ENCODE measurements at regions not wholly inside any gene's neighbourhood (a gene's known extent, or its start where the extent isn't known, plus 50 kb on each side); places are given as distances from the start of the nearest gene placed in this dataset.
"Not testable (repeated sequence)": the region's sequence is repeated elsewhere in the genome, so short reads cannot be mapped to it uniquely, and the experiment has no call there.

GRCh38 chr22:22117864-22118544 lies 126.6 kb upstream of the VPREB1 start:
- DNase-seq: not testable (repeated sequence)

DNA sequence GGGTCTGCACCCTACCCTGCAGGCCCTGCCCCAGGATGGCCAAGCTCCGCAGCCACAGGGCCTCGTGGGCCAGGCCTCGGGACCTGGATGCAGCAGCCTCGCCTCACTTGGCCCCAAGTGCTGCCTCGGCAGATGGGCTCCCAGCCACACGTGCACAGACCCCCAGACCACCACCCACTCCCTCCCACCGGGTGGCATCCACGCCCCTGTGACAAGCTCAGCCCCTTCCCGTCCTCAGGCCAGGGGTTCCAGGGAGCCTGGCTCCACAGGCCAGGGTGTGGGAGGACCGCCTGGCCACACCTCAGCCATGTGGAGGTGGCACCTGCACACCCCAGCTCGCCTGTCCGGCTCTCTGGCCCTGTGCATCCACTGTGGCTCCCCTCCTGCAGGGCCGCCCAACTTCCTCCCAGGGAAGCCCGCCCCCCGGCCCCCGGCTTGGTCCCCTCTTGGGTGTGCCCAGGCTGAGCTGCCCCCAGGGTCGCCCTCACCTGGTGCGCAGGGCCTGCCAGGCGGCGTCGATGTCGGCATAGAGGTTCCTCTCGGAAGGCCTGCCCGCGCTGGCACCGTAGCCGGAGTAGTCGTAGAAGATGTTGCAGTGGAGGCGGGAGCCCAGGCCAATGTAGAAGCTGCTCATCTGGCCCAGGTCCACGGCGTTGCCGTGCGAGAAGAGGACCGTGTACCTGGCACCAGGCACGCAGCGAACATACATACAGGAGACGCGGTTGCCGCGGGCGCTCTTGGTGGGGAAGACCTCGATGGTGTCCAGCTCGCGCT lies 127.4 kb upstream of the VPREB1 start:
- not testable (repeated sequence) for DNase-seq

- DNase-seq: no peak
Observed at GRCh38 chr22:22113701-22114100, 130.9 kb upstream of the VPREB1 start.

DNA sequence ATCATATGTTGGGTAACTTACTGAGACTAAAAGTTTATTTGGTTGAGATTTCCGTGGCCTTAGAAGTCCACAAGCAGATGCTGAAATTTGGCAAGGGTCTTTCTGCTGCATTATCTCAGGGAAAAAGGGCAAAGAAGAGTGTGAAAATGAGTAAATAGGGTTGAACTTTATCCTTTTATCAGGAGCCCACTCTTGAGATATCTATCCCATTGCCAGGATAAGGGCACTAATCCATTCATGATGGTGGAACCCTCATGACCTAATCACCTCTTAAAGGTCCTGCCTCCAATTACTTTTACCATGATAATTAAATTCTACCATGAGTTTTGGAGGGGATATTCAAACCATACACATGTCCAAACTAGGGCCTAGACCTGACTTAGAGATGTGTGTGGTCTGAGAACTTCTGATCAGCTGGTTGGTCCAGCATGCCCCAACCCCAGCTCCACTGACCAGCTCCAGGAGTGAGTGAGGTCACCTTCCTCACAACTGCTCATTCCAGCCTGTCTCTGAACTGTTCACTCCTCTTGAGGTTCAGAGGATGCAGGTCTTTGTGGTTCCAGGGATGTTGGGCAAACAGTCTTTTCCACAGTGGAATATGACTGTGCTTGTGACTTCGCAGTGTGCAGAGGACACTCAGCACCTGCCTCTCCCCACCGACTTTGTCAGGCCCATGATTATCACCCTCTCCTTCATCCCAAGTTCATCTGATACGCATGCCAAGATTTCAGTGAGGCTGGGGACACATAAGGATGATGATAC lies 130.1 kb upstream of the TOP3B start:
- DNase-seq: no peak

DNA sequence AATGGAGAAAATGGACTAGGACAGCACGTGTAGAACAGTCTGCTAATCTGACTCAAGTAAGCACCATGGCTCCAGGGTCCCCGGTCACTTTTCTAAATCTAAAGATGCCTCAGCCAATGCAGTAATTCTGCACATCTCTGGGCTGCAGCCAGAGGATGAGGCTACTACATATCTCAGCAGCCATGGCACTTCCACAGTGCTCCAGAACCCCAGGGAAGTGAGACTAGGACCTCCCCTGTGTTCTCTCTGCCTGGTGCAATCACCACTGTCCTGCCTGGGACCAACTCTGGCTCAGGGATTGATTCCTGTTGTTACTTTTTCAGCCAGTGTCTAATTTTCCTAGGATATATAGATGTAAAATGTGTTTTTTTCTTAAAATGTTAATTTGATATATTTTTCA lies 129.4 kb upstream of the TOP3B start:
- DNase-seq: no peak

DNA sequence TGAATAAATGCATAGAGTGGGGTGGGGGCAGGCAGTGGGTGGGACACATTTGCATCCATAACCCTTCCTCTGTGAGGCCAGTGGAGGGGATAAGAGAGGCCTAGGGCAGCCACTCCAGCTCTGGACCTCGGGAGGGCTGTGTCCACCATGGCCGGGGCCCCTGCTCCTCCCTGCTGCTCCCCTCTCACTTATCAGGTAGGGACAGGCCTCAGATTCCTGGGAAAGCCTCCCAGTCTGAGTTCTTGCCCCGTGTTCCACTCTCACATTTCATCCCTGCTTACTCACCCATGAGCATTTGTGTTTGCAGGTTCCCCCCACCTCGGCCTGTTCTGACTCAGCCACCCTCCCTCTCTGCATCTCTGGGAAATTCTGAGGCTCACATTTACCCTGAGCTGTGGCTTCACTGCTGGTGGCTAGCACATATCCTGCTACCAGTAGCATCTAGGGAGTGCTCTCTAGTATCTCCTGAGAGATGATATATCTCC lies 128.7 kb upstream of the TOP3B start:
- DNase-seq: no peak

GRCh38 chr22:22110548-22111266 lies 128.1 kb upstream of the TOP3B start:
- no peak for DNase-seq

DNA sequence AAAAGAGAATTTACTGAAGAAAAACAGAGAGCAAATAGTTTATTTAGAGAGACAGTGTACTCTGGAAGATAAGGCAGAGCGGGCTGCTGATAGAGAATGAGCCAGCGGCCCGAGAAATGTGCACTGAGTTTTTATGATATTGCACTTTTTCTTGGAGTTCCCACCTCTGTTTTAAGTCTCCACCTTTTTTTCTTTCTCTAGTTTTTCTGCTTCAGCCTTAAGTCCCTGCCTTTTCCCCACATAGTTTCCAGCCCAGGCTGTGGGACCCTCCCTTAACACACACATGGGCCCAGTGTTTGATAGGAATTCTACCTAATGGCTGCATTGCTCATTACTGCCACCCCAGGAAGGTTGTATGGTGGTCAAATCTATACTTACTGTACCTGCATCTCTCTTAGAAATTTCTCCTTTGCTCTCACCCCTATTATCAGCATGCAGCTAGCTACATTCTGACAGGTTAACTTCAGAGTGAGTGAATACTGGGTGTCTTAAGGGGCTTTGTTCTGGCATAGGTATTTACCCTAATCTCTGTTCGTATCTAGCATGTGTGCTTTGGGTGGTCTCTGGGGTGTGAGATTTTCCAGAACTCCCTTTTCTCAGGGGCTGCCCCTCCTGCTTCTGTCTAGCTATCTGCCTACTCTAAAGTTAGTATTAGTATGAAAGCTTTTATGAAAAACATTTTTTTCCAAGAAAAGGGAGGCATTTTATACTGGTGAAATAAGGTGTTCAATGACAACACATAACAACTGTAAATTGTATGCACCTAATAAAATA lies 127.3 kb upstream of the TOP3B start:
- no peak for DNase-seq

DNA sequence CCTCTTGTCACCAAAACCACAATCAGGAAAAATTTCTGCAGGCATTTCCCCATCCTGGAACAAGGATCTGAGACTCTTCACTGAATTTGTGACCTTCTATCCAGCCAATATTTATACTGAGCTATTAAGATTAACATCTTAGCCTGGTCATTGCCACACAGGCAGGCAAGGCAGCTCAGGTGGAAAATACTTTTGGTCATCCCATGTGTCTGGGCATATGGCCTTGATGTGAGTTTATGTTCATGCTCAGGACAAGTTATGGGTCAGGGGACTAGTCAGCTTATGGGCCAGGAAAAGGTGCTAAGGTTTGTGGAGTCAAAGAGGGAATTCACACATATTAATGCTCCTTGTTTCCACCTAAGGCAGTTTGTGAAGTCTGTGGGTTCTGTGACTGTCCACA lies 124.3 kb upstream of the TOP3B start:
- no peak for DNase-seq

DNA sequence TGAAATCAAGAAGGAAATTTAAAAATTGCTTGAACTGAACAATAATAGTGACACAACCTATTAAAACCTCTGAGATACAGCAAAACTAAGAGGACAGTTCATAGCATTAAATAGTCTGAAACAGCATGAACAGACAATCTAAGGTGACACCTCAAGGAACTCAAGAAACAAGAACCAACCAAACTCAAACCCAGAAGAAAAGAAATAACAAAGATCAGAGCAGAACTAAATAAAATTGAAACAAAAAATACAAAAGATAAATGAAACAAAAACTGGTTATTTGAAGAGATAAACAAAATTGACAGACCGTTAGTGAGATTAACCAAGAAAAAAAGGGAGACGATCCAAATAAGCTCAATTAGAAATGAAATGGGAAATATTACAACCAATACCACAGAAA lies 122.8 kb upstream of the TOP3B start:
- DNase-seq: no peak

DNA sequence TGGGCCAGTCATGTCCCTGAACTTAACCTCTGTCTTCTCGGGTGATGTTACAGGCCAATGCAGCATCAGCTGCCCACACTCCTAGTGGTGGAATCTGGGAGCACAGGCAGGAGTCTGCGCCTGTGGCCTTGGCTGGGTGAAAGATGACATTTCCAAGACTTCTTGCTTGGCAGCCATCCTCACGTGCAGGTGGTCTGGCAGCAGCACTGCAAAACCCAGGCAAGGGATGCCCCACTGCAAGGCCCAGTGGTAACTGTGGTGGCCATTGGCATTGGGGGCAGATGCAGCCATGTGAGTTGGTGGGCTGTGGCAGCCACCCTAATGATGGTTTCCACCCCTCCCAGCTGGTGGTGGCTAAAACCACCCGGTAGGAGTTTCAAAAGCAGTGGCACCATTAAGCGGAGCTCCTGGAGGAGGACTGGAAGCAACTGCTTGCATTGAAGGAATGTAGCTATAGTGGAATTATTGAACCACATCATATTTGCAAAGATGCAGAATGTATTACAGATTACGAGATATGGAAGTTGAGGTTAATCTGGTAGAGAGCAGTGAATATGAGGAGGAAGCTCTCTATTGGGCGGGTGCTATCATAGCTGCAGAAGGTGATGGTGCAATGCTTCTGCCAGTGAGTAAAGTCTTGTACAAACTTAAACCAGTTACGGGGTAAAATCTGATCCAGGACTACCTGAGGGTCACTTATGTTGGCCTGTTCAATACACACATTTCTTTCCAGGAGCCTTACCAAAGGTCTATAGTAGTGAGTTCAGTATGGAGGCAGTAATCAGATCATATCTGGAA lies 120.7 kb upstream of the TOP3B start:
- no peak for DNase-seq

GRCh38 chr22:22099833-22100812 lies 117.5 kb upstream of the TOP3B start:
- DNase-seq: no peak

GRCh38 chr22:22099194-22099486 lies 116.6 kb upstream of the TOP3B start:
- no peak for DNase-seq

DNA sequence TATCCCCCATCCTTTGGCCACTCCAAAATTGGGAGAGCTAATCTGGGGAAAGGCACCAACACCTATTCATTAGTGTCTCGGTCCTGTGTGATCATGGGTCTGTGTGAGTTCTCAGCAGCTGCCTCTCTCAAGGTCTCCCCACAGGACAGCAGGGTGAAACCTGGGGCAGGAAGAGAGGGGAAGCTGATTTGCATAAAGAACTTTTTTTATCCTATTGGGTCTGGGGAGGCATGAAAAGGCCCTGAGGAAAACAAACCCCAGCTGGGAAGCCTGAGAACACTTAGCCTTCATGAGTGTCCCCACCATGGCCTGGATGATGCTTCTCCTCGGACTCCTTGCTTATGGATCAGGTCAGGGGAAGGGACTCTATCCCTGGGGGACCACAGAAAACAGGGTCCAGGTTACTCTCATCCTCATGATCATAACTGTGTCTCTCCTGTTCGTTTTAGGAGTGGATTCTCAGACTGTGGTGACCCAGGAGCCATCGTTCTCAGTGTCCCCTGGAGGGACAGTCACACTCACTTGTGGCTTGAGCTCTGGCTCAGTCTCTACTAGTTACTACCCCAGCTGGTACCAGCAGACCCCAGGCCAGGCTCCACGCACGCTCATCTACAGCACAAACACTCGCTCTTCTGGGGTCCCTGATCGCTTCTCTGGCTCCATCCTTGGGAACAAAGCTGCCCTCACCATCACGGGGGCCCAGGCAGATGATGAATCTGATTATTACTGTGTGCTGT lies 116.0 kb upstream of the TOP3B start:
- DNase-seq: no peak

- DNase-seq: no peak
Observed at GRCh38 chr22:22097727-22098228, 115.2 kb upstream of the TOP3B start.

- DNase-seq: no peak
Observed at GRCh38 chr22:22094921-22095320, 112.3 kb upstream of the TOP3B start.

DNA sequence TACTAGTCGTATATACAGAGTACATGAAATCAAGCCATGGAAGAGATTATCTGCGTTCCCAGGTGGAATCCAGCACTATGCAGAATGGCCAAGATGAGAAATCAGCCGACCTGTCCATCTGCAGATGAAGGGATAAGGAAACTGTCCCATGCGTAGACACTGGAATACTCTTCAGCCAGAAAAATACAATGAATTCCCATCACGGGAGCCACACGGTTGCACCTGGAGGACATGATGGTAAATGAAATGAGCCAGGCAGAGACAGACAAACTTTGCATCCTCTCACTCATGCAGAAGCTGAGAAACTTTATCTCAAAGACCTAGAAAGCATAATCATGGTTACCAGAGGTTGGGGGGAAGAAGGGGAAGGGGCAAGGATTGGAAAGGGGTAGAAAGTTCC lies 111.9 kb upstream of the TOP3B start:
- DNase-seq: no peak

DNA sequence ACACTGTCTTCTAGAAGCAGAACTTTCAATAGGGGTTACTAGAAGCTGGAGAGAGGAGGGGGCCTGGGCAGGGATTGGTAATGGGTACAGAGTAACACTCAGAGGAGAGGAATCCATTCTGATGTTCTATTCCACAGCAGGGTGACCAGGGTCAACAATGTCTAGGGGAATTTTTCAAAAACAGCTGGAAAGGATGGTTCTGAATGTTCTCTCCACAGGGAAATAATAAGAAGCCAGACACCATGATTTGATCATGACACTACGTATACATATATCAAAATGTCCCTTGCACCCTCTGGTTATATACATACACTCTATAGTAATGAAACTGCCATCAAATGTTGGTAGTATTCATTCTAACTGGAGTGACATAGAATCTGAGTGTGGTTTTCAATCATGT lies 111.2 kb upstream of the TOP3B start:
- no peak for DNase-seq

DNA sequence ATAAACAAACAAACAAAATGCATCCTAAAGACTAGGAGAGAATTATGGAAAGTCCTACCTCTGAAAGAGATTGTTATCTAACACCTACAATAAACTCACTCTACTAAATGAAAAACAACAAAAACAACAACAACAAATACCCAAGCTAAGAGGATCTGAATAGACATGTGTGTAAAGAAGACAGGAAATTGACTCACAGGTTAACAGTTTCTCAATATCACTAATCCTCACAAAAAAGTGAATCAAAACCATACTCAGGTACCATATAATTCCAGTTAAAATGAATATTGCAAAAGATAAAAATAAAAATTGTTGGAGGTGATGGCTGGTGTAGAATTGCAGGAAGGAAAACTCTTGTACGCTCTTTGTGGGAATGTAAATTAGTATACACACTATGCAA lies 110.4 kb upstream of the TOP3B start:
- no peak for DNase-seq

Measured in NCI-H1048 (cell line).